Lower leg skin (tissue), 3 donors: ENCODE measurements at regions not wholly inside any gene's neighbourhood (a gene's known extent, or its start where the extent isn't known, plus 50 kb on each side); places are given as distances from the start of the nearest gene placed in this dataset.

Source experiments
- CTCF ChIP-seq, 3 donors: fragments of 450-650 bp; IDR thresholded peaks; one replicate each; pipeline ENCODE4 v1.5.1; 2016; ENCODE audit warnings: antibody characterized with exemption in 3 of 3, mild to moderate bottlenecking in 3 of 3, moderate library complexity in 2 of 3
- POLR2A ChIP-seq, 2 donors: fragments of 450-650 bp; IDR thresholded peaks; one replicate each; pipeline ENCODE4 v1.6.1; 2016 to 2017; ENCODE audit warnings: antibody characterized with exemption in 2 of 2, mild to moderate bottlenecking in 1 of 2, moderate library complexity in 1 of 2

- TF ChIP-seq CTCF (IDR thresholded peaks at IDR 0.05), result no peak
- no peak for TF ChIP-seq POLR2A (IDR thresholded peaks at IDR 0.05)
These were observed 81.6 kb upstream of the ANKH start for GRCh38 chr5:14953075-14953607.
